MM.1S (cell line): ENCODE measurements at regions not wholly inside any gene's neighbourhood (a gene's known extent, or its start where the extent isn't known, plus 50 kb on each side); places are given as distances from the start of the nearest gene placed in this dataset.

ENCODE experiments used
- CTCF ChIP-seq: fragments of 300-600 bp; sonication (generic); IDR thresholded peaks from 2 replicates; pipeline ENCODE4 v1.5.1; 2016; ENCODE audit warnings: antibody characterized with exemption, low read length, mixed read lengths
- EZH2 ChIP-seq: fragments of 300-600 bp; sonication (generic); optimal IDR thresholded peaks from 2 replicates; pipeline ENCODE3; 2017; ENCODE audit warnings: low read depth, mild to moderate bottlenecking, antibody characterized with exemption, low read length, mixed read lengths

GRCh38 chr20:48149902-48150301, 364.6 kb upstream of the SULF2 start:
- TF ChIP-seq CTCF: no peak
- no peak for TF ChIP-seq EZH2
